ENCODE measurements at regions not wholly inside any gene's neighbourhood (a gene's known extent, or its start where the extent isn't known, plus 50 kb on each side); places are given as distances from the start of the nearest gene placed in this dataset.

- no peak for DNase-seq
Observed at GRCh38 chr6:54440549-54440948, 132.3 kb downstream of the TINAG start.

- no peak for DNase-seq
Observed at GRCh38 chr6:54441020-54441419, 132.8 kb downstream of the TINAG start.

GRCh38 chr6:54441687-54442248, 133.5 kb downstream of the TINAG start:
- no peak for DNase-seq

- no peak for DNase-seq
Observed at GRCh38 chr6:54445207-54445606, 137.0 kb downstream of the TINAG start.

- no peak for DNase-seq
Observed at GRCh38 chr6:54448617-54449016, 140.4 kb downstream of the TINAG start.

- DNase-seq = no peak
Observed at GRCh38 chr6:54451516-54451915, 143.3 kb downstream of the TINAG start.

GRCh38 chr6:54463354-54464024, 155.2 kb downstream of the TINAG start:
- no peak for DNase-seq

GRCh38 chr6:54465649-54466300, 157.5 kb downstream of the TINAG start:
- no peak for DNase-seq

GRCh38 chr6:54467384-54467783, 159.1 kb downstream of the TINAG start:
- DNase-seq = no peak

GRCh38 chr6:54473328-54473727, 165.1 kb downstream of the TINAG start:
- DNase-seq = no peak

GRCh38 chr6:54474898-54475297, 166.7 kb downstream of the TINAG start:
- DNase-seq = no peak

- no peak for DNase-seq
Observed at GRCh38 chr6:54481091-54481490, 172.8 kb downstream of the TINAG start.

- no peak for DNase-seq
Observed at GRCh38 chr6:54491431-54491830, 183.2 kb downstream of the TINAG start.

- no peak for DNase-seq
Observed at GRCh38 chr6:54493138-54493537, 184.9 kb downstream of the TINAG start.

GRCh38 chr6:54503144-54503543, 194.9 kb downstream of the TINAG start:
- DNase-seq = no peak

- DNase-seq = no peak
Observed at GRCh38 chr6:54515013-54515412, 206.8 kb downstream of the TINAG start.

- DNase-seq = no peak
Observed at GRCh38 chr6:54515713-54516112, 207.5 kb downstream of the TINAG start.

GRCh38 chr6:54516321-54516720, 208.1 kb downstream of the TINAG start:
- DNase-seq = no peak

GRCh38 chr6:54519161-54519560, 210.9 kb downstream of the TINAG start:
- DNase-seq = no peak

GRCh38 chr6:54525731-54526130, 217.5 kb downstream of the TINAG start:
- DNase-seq = no peak

GRCh38 chr6:54533567-54533966, 225.3 kb downstream of the TINAG start:
- no peak for DNase-seq

GRCh38 chr6:54535568-54535967, 227.3 kb downstream of the TINAG start:
- no peak for DNase-seq

GRCh38 chr6:54541541-54541940, 233.3 kb downstream of the TINAG start:
- DNase-seq = no peak

- DNase-seq = no peak
Observed at GRCh38 chr6:54559136-54559535, 250.9 kb downstream of the TINAG start.
